Neural cell (in vitro differentiated cells): ENCODE measurements at regions not wholly inside any gene's neighbourhood (a gene's known extent, or its start where the extent isn't known, plus 50 kb on each side); places are given as distances from the start of the nearest gene placed in this dataset.

Experiments used
- H2AFZ ChIP-seq: fragments of 200-600, 300-800 bp; sonication (generic), shearing (Covaris generic); 2 replicates; pipeline ENCODE4 v1.6.0; 2014; ENCODE audit warnings: low read depth, mild to moderate bottlenecking, antibody characterized with exemption, low read length, moderate library complexity
- H3F3A ChIP-seq: fragments of 200-600 bp; shearing (Covaris generic); 2 replicates; pipeline ENCODE4 v1.6.1; 2016; ENCODE audit warnings: mild to moderate bottlenecking, moderate library complexity, mixed read lengths, antibody characterized with exemption, low read length; ENCODE audit not compliant: insufficient read depth, poor library complexity, severe bottlenecking
- H3K27ac ChIP-seq: fragments of 200-600, 300-800 bp; sonication (generic), shearing (Covaris generic); 2 replicates; pipeline ENCODE4 v1.5.1; 2014; ENCODE audit warnings: mild to moderate bottlenecking, low read length, moderate library complexity
- H3K27me3 ChIP-seq: fragments of 300-800, 200-600 bp; sonication (generic), shearing (Covaris generic); 2 replicates; pipeline ENCODE4 v1.6.0; 2014; ENCODE audit warnings: mild to moderate bottlenecking, low read depth, low read length, moderate library complexity; ENCODE audit not compliant: insufficient read depth
- H3K36me3 ChIP-seq: fragments of 300-800, 200-600 bp; sonication (generic), shearing (Covaris generic); 2 replicates; pipeline ENCODE4 v1.5.1; 2014; ENCODE audit warnings: mild to moderate bottlenecking, antibody characterized with exemption, low read length, moderate library complexity; ENCODE audit not compliant: insufficient read depth
- H3K4me2 ChIP-seq: fragments of 300-800, 200-600 bp; sonication (generic), shearing (Covaris generic); 2 replicates; pipeline ENCODE4 v1.6.0; 2014; ENCODE audit warnings: mild to moderate bottlenecking, low read length
- H3K4me3 ChIP-seq: fragments of 300-800, 200-600 bp; sonication (generic), shearing (Covaris generic); 2 replicates; pipeline ENCODE4 v1.5.1; 2014; ENCODE audit warnings: mild to moderate bottlenecking, low read length, moderate library complexity
- H3K79me2 ChIP-seq: fragments of 200-600 bp; shearing (Covaris generic); replicated peaks from 2 replicates; pipeline ENCODE4 v1.6.0; 2014; ENCODE audit warnings: mild to moderate bottlenecking, low read length, moderate library complexity; ENCODE audit not compliant: insufficient read depth
- H3K9ac ChIP-seq: fragments of 300-800, 200-600 bp; sonication (generic), shearing (Covaris generic); 2 replicates; pipeline ENCODE4 v1.6.1; 2016; ENCODE audit warnings: mild to moderate bottlenecking, low read length, mixed read lengths
- H3K9me2 ChIP-seq: fragments of 200-600 bp; shearing (Covaris generic); 2 replicates; pipeline ENCODE4 v1.6.1; 2016; ENCODE audit warnings: mild to moderate bottlenecking, low read length, mixed read lengths; ENCODE audit not compliant: insufficient read depth
- H3K9me3 ChIP-seq: fragments of 200-600, 300-800 bp; sonication (generic), shearing (Covaris generic); 2 replicates; pipeline ENCODE4 v1.6.1; 2016; ENCODE audit warnings: mild to moderate bottlenecking, mixed run types, low read length, moderate library complexity, mixed read lengths
- H4K20me1 ChIP-seq: fragments of 200-600 bp; shearing (Covaris generic); 2 replicates; pipeline ENCODE4 v1.6.1; 2016; ENCODE audit warnings: mild to moderate bottlenecking, mixed run types; ENCODE audit not compliant: insufficient read depth
- EP300 ChIP-seq: fragments of 450-650 bp; conservative IDR thresholded peaks from 2 replicates; pipeline ENCODE4 v1.6.1; 2014; ENCODE audit warnings: antibody characterized with exemption, mild to moderate bottlenecking, moderate library complexity; ENCODE audit not compliant: poor library complexity, severe bottlenecking
- EZH2 ChIP-seq: fragments of 200-600, 300-800 bp; shearing (Covaris generic), sonication (generic); IDR thresholded peaks from 2 replicates; pipeline ENCODE4 v1.6.1; 2014; ENCODE audit warnings: antibody characterized with exemption, low read length, borderline replicate concordance, mild to moderate bottlenecking; ENCODE audit not compliant: insufficient read depth, poor library complexity, severe bottlenecking
- MXI1 ChIP-seq: fragments of 450-650 bp; conservative IDR thresholded peaks from 2 replicates; pipeline ENCODE4 v1.6.1; 2014; ENCODE audit warnings: antibody characterized with exemption, mild to moderate bottlenecking; ENCODE audit not compliant: poor library complexity, severe bottlenecking
- POLR2AphosphoS5 ChIP-seq: IDR thresholded peaks from 2 replicates; pipeline ENCODE4 v1.6.1; 2012
- RAD21 ChIP-seq: fragments of 450-650 bp; conservative IDR thresholded peaks from 2 replicates; pipeline ENCODE4 v1.6.1; 2014; ENCODE audit warnings: antibody characterized with exemption, mild to moderate bottlenecking, moderate library complexity
- SMC3 ChIP-seq: fragments of 450-650 bp; conservative IDR thresholded peaks from 2 replicates; pipeline ENCODE4 v1.6.1; 2014; ENCODE audit warnings: antibody characterized with exemption, mild to moderate bottlenecking, moderate library complexity; ENCODE audit not compliant: poor library complexity
- TAF1 ChIP-seq: IDR thresholded peaks from 2 replicates; pipeline ENCODE4 v1.6.1; 2012; ENCODE audit warnings: low read depth
- TF ChIP-seq, protein P1 (sequence below): IDR thresholded peaks from 2 replicates; pipeline ENCODE4 v1.6.1; 2012; ENCODE audit warnings: borderline replicate concordance
- TF ChIP-seq, protein P2 (sequence below): fragments of 450-650 bp; IDR thresholded peaks from 2 replicates; pipeline ENCODE4 v1.5.1; 2014; ENCODE audit warnings: antibody characterized with exemption, mild to moderate bottlenecking, moderate library complexity; ENCODE audit not compliant: poor library complexity, severe bottlenecking

DNA sequence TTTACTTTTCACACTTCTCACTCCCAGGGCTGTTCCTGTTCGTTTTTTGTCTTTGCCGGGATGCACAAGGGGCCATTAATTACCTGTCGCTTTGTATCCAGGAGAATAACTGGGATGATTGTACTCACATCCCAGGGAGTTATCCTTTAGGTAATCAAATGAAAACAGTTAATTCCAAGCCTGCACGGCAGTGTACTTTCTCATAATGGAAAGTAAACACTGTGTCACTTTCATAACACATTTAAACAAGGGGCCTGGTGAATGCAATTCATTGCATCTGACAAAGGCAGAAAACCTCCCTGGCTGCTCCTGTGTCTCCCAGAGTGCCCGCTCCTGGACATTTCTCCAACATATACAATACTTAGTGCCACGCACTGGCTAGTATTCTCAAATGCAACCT lies 138.7 kb upstream of the CELF2 start:
- Histone ChIP-seq H3K9ac (no peak overlapping the region), H3K4me2 (no peak overlapping the region), H3K79me2 (no peaks in the 10 kb centered on the region), H3K27me3 (no peaks in the 10 kb centered on the region), H3K9me3 (peaks cover under 1% of the 10 kb centered on the region), H3K36me3 (no peaks in the 10 kb centered on the region), H3K9me2 (no peaks in the 10 kb centered on the region), H3K27ac (no peak overlapping the region), H3K4me3 (no peak overlapping the region), H4K20me1 (no peaks in the 10 kb centered on the region), H3F3A (no peaks in the 10 kb centered on the region), H2AFZ (no peak overlapping the region)
- TF ChIP-seq RAD21, result no peak
- TF ChIP-seq EZH2, result no peak
- TF ChIP-seq, protein P1, sequence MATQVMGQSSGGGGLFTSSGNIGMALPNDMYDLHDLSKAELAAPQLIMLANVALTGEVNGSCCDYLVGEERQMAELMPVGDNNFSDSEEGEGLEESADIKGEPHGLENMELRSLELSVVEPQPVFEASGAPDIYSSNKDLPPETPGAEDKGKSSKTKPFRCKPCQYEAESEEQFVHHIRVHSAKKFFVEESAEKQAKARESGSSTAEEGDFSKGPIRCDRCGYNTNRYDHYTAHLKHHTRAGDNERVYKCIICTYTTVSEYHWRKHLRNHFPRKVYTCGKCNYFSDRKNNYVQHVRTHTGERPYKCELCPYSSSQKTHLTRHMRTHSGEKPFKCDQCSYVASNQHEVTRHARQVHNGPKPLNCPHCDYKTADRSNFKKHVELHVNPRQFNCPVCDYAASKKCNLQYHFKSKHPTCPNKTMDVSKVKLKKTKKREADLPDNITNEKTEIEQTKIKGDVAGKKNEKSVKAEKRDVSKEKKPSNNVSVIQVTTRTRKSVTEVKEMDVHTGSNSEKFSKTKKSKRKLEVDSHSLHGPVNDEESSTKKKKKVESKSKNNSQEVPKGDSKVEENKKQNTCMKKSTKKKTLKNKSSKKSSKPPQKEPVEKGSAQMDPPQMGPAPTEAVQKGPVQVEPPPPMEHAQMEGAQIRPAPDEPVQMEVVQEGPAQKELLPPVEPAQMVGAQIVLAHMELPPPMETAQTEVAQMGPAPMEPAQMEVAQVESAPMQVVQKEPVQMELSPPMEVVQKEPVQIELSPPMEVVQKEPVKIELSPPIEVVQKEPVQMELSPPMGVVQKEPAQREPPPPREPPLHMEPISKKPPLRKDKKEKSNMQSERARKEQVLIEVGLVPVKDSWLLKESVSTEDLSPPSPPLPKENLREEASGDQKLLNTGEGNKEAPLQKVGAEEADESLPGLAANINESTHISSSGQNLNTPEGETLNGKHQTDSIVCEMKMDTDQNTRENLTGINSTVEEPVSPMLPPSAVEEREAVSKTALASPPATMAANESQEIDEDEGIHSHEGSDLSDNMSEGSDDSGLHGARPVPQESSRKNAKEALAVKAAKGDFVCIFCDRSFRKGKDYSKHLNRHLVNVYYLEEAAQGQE, result no peak
- TF ChIP-seq TAF1, result no peak
- no peak for TF ChIP-seq EP300
- no peak for TF ChIP-seq SMC3
- TF ChIP-seq, protein P2, sequence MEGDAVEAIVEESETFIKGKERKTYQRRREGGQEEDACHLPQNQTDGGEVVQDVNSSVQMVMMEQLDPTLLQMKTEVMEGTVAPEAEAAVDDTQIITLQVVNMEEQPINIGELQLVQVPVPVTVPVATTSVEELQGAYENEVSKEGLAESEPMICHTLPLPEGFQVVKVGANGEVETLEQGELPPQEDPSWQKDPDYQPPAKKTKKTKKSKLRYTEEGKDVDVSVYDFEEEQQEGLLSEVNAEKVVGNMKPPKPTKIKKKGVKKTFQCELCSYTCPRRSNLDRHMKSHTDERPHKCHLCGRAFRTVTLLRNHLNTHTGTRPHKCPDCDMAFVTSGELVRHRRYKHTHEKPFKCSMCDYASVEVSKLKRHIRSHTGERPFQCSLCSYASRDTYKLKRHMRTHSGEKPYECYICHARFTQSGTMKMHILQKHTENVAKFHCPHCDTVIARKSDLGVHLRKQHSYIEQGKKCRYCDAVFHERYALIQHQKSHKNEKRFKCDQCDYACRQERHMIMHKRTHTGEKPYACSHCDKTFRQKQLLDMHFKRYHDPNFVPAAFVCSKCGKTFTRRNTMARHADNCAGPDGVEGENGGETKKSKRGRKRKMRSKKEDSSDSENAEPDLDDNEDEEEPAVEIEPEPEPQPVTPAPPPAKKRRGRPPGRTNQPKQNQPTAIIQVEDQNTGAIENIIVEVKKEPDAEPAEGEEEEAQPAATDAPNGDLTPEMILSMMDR, result no peak
- no peak for TF ChIP-seq POLR2AphosphoS5
- no peak for TF ChIP-seq MXI1

DNA sequence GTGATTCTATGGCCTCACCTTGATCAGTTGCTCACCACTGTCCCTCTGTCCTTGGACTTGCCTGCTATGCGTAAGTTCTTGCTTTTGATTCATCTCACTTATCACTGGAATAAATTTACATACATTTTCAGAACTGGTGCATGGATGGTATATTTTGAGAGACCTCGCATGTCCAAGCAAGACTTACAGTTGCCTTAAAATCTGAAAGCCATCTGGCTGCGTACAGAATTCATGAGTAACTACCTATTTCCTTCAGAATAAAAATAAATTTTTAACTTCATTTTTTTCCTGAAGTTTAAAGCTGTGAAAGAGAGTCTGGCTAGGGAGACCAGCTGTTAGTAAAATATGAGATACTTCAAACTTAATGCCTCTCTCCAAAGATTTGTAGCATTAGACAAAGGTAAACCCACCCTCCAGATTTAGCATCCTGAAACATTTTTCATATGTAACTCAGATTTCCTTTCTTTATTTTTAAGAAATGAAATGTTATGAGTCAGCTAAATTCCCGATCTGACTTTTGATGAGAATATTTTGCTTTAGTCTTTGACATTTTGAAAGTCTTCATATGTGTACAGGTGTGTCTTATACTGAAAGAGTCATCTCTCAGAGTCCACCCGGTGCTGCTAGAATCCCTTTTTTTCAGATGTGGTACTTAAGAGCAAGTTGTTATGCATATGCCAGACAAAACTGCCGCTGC lies 136.4 kb upstream of the CELF2 start:
- Histone ChIP-seq H3K9ac (no peak overlapping the region), H3F3A (no peaks in the 10 kb centered on the region), H3K79me2 (no peaks in the 10 kb centered on the region), H3K9me2 (no peaks in the 10 kb centered on the region), H3K4me3 (no peak overlapping the region), H4K20me1 (no peaks in the 10 kb centered on the region), H3K36me3 (no peaks in the 10 kb centered on the region), H3K9me3 (peaks cover 4% of the 10 kb centered on the region), H3K27me3 (no peaks in the 10 kb centered on the region), H2AFZ (no peak overlapping the region), H3K27ac (no peak overlapping the region), H3K4me2 (no peak overlapping the region)
- no peak for TF ChIP-seq EZH2
- no peak for TF ChIP-seq POLR2AphosphoS5
- TF ChIP-seq RAD21, result no peak
- TF ChIP-seq, protein P1, result no peak
- TF ChIP-seq TAF1, result no peak
- no peak for TF ChIP-seq EP300
- no peak for TF ChIP-seq SMC3
- TF ChIP-seq MXI1, result no peak
- TF ChIP-seq, protein P2, result no peak
